ENCODE measurements at regions not wholly inside any gene's neighbourhood (a gene's known extent, or its start where the extent isn't known, plus 50 kb on each side); places are given as distances from the start of the nearest gene placed in this dataset.

- no peak for DNase-seq
- Histone ChIP-seq H3K79me2 (ENCODE audit: low read length) (no peaks in the 10 kb centered on the region), H3K27ac (ENCODE audit: low read length) (no peak overlapping the region), H3K9ac (ENCODE audit: low read length) (no peak overlapping the region), H4K20me1 (ENCODE audit: insufficient read depth, low read length) (no peaks in the 10 kb centered on the region), H3F3A (ENCODE audit: insufficient read depth, low read length) (no peaks in the 10 kb centered on the region), H3K9me3 (replicated peaks; ENCODE audit: insufficient read depth, low read length) (no peaks in the 10 kb centered on the region), H3K4me3 (ENCODE audit: low read length) (no peak overlapping the region), H3K27me3 (replicated peaks; ENCODE audit: insufficient read depth, low read length) (no peaks in the 10 kb centered on the region), H2AFZ (ENCODE audit: low read length) (no peak overlapping the region), H3K4me2 (ENCODE audit: low read depth, low read length) (no peak overlapping the region), H3K9me2 (replicated peaks; ENCODE audit: insufficient read depth, low read length) (no peaks in the 10 kb centered on the region), H3K36me3 (replicated peaks; ENCODE audit: insufficient read depth, low read length) (no peaks in the 10 kb centered on the region), H3K4me1 (ENCODE audit: low read length) (no peaks in the 10 kb centered on the region)
- TF ChIP-seq CTCF (IDR thresholded peaks at IDR 0.05; ENCODE audit: low read length) (no peak), EZH2 (optimal IDR thresholded peaks at IDR 0.05; ENCODE audit: low read depth, low read length) (no peak), EZH2phosphoT487 (IDR thresholded peaks at IDR 0.05; ENCODE audit: low read length) (no peak)
These were observed 108.1 kb upstream of the SELENOK start for GRCh38 chr3:53999725-54000124.

GRCh38 chr3:53998980-53999379 is 107.3 kb upstream of the SELENOK start:
- Histone ChIP-seq H3K9ac (ENCODE audit: low read length) (no peak overlapping the region), H3K27ac (ENCODE audit: low read length) (no peak overlapping the region), H3K79me2 (ENCODE audit: low read length) (no peaks in the 10 kb centered on the region), H3K4me1 (ENCODE audit: low read length) (no peaks in the 10 kb centered on the region), H3K9me3 (replicated peaks; ENCODE audit: insufficient read depth, low read length) (no peaks in the 10 kb centered on the region), H3K4me3 (ENCODE audit: low read length) (no peak overlapping the region), H3K9me2 (replicated peaks; ENCODE audit: insufficient read depth, low read length) (no peaks in the 10 kb centered on the region), H4K20me1 (ENCODE audit: insufficient read depth, low read length) (no peaks in the 10 kb centered on the region), H3K27me3 (replicated peaks; ENCODE audit: insufficient read depth, low read length) (no peaks in the 10 kb centered on the region), H2AFZ (ENCODE audit: low read length) (no peak overlapping the region), H3K4me2 (ENCODE audit: low read depth, low read length) (no peak overlapping the region), H3K36me3 (replicated peaks; ENCODE audit: insufficient read depth, low read length) (no peaks in the 10 kb centered on the region), H3F3A (ENCODE audit: insufficient read depth, low read length) (no peaks in the 10 kb centered on the region)
- DNase-seq, result no peak
- TF ChIP-seq EZH2 (optimal IDR thresholded peaks at IDR 0.05; ENCODE audit: low read depth, low read length), result no peak
- TF ChIP-seq CTCF (IDR thresholded peaks at IDR 0.05; ENCODE audit: low read length), result no peak
- no peak for TF ChIP-seq EZH2phosphoT487 (IDR thresholded peaks at IDR 0.05; ENCODE audit: low read length)

GRCh38 chr3:53997476-53997875 is 105.8 kb upstream of the SELENOK start:
- no peaks in the 10 kb centered on the region for H3K79me2 ChIP-seq (ENCODE audit: low read length)
- no peak overlapping the region for H2AFZ ChIP-seq (ENCODE audit: low read length)
- H3K9me3 ChIP-seq (replicated peaks; ENCODE audit: insufficient read depth, low read length), result no peaks in the 10 kb centered on the region
- no peaks in the 10 kb centered on the region for H3F3A ChIP-seq (ENCODE audit: insufficient read depth, low read length)
- H3K4me1 ChIP-seq (ENCODE audit: low read length), result no peaks in the 10 kb centered on the region
- no peak overlapping the region for H3K4me3 ChIP-seq (ENCODE audit: low read length)
- no peak for DNase-seq
- H3K27me3 ChIP-seq (replicated peaks; ENCODE audit: insufficient read depth, low read length), result no peaks in the 10 kb centered on the region
- no peaks in the 10 kb centered on the region for H3K36me3 ChIP-seq (replicated peaks; ENCODE audit: insufficient read depth, low read length)
- H3K27ac ChIP-seq (ENCODE audit: low read length), result no peak overlapping the region
- H4K20me1 ChIP-seq (ENCODE audit: insufficient read depth, low read length), result no peaks in the 10 kb centered on the region
- H3K4me2 ChIP-seq (ENCODE audit: low read depth, low read length), result no peak overlapping the region
- no peaks in the 10 kb centered on the region for H3K9me2 ChIP-seq (replicated peaks; ENCODE audit: insufficient read depth, low read length)
- no peak overlapping the region for H3K9ac ChIP-seq (ENCODE audit: low read length)
- no peak for TF ChIP-seq CTCF (IDR thresholded peaks at IDR 0.05; ENCODE audit: low read length)
- TF ChIP-seq EZH2 (optimal IDR thresholded peaks at IDR 0.05; ENCODE audit: low read depth, low read length), result no peak
- TF ChIP-seq EZH2phosphoT487 (IDR thresholded peaks at IDR 0.05; ENCODE audit: low read length), result no peak

All from MM.1S (cell line).